NCI-H82 treated with DMSO at 0.1 percent for 48 hours (cell line): ENCODE measurements at regions not wholly inside any gene's neighbourhood (a gene's known extent, or its start where the extent isn't known, plus 50 kb on each side); places are given as distances from the start of the nearest gene placed in this dataset.

ENCODE experiments used
- DNase-seq: peaks from one replicate; lab custom pipeline; 2025; ENCODE audit not compliant: unreplicated experiment; lab: John Stamatoyannopoulos, UW

DNA sequence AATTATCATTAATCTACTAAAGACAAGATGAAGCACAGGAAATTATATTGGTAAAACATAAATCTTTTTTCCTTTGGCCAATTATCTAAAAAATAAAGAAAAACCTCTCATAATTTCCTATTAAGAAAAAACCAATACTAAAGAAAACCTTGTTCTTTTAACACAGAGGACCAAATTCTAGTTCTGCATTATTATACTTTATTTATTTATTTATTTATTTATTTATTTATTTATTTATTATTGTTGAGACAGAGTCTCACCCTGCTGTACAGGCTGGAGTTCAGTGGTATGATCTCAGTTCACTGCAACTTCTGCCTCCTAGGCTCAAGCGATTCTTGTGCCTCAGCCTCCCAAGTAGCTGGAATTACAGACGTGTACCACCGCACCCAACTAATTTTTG is 377.8 kb upstream of the ADAMTS16 start:
- DNase-seq = no peak

DNA sequence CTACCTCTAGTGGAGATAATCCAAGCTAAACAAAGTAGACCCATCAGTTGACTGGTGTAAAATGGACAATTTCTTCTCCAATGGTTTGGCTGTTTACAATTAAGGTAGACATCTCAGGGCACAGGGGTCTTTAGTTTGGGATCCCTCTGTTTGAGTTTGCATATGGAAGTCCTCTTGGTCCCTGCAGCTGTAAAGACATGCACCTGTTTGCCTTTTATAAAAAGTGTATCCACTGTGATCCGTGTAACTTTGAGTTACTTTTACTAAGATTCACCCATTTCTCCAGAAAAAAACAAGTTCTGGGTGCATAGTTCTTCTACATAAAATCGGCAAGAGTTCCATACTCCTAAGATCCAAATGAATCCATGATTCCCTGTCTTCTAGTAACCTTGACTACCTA is 374.7 kb upstream of the ADAMTS16 start:
- DNase-seq = no peak

DNA sequence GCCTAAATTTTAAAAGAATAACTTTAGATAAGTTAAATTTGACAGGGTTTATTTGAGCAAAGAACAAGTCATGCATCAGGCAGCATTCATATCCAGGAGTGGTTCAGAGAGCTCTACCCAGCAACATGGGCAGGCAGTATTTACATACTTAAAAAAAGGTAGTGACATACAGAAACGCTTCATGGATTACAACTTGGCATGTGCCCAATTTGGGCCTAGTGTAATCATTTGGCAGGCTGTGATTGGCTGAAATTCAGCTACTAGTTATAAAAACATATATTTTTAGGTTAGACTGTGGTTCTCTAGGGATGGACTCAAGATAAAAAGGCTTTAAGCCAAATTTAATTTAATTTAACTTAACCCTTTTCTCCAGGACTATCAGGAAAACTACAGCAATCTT is 374.0 kb upstream of the ADAMTS16 start:
- no peak for DNase-seq

DNA sequence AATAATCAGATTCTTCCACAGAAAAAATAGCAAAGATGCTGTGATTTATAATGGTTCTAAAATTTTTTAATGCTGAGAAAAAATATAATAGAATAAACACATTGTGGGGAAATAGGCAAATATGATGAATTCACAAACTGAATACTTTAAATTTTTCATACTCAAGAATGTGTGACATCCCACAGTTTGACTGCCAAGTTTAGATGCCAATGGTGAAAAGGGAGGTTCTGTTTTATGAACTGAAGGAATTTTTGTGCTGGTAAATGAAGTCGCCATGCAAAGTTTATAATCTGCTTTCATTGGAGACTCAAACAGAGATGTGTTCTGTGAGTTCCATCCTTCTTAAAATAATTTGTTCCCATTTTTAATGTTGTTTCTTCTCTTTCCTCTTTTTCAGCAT is 367.5 kb upstream of the ADAMTS16 start:
- DNase-seq = no peak

DNA sequence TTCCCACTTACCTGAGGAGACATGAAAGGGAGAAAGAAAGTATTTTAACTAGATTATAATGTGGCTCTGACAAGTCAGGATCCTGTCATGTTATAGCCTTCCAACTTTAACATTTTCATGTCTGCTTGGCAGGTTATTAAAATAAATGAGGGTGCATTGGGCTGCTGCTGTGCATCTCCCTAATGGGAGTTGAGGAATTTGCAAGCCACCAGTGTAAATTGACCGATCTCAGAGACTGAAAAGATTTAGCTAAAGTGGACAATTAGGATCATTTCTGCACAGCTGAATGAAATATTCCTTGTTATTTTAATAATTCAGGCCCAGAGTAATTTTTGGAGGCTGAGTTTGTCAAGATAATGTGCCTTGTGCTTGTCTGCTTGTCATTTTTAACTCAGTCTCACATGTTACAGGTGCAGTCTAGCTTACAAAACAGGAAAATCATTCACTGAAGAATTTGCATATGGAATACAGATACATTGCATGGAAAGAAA is 366.3 kb upstream of the ADAMTS16 start:
- DNase-seq = no peak

DNA sequence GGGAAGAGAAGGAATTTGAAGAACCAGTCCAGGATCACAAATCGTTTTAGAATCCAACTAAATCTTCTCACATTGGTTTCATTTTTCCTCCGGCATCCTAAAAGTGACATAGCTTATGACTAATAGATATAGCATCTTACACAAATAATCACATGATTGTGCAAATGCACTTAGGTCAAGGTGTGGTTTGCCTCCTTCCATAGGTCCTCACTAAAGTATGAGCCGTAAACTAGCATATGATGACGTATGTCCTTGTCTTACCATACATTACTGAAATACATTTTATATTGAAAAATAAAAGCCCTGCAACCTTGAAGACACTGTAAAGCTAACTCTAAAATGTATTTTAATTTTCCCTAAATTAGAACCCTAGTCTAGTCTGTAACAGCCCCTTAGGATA is 362.7 kb upstream of the ADAMTS16 start:
- no peak for DNase-seq

DNA sequence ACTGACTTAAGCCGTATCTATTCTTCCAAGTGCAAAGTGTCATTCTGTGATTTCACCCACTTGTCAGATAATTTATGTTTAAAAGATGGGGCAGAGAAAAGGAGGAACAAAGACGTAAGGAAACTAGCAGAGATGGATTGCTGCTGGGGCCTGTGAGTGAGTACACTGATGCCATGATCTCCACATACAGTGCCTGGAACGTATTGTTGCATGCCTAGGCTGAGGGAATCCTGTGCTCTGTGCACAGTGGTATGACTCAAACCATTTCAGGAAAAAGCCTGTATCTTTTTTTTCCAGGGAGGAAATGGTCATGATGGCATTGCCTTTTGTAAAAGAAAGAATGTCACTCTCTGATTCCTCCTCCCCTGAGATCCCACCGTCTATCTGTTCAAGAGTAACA is 359.5 kb upstream of the ADAMTS16 start:
- DNase-seq = no peak

DNA sequence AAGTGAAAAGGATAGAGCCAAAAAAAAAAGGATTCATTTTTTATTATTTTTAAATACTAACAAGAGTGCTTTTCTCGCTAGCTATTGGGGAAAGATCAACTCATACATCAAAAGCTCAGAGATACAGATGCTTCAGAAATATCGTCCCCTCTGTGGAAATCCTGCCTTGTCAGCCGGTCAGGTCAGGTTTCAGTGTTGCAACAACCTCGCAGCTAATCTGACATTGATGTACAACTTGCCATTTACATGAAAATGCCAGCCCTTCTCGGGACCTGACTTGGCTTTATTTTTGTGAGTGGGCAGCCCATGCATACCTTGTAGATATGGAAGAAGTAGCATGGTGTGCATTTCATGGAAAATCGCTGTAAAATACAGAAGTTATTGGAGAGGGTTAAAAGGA is 358.8 kb upstream of the ADAMTS16 start:
- no peak for DNase-seq

DNA sequence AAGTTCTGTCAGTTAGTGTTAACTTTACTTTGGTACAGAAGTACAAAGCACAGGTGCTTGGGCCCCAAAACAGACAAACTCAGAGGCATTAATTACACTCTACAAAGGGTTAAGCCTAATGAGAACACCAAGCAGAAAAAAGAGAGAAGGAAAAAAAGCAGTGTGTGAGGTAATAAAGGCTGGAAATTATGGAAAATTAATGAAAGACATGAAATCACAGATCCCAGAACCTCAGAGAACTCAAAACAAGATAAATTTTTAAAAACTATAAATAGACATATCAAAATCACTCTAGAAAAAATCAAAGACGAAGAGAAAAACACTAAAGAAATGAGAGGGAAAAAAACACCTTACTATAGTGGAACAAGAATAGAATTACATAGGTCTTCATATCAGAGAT is 354.2 kb upstream of the ADAMTS16 start:
- no peak for DNase-seq

DNA sequence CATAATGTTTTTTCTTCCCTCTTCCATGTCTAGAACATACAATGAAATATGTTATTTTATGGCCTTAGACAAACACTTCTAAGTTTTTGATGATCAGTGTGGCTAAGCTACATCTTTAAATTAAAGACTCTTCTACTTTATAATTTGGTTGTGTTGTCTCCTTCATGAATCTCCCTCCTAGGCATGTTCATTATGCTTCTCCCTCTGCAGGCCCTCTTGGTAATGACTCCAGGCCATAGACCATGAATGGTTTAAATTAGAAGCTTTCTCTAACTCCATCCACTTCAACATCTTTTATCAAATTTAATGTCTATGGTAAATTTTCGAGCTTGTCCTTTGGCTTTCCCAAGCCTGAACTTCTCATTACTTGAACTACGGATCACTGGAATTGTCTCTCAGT is 342.7 kb upstream of the ADAMTS16 start:
- DNase-seq = no peak

DNA sequence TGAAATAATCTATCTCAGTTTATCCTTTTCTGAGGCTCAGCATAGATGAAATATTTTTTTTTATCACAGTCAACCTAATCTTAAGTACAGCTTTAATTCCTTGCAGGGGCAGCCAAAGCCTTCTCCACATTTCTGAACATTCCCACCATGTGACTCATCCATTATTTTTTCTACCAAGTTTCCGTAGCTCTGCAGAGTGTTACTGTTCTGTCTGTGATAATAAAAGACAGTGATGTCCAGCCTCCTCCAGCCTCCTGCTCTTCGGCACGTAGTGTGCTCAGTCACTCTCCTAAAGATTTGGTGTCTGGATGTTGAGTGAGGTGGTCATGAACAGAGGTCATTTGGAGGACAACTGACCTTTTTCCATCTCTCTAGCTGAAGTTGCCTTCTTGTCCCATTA is 338.1 kb upstream of the ADAMTS16 start:
- no peak for DNase-seq

DNA sequence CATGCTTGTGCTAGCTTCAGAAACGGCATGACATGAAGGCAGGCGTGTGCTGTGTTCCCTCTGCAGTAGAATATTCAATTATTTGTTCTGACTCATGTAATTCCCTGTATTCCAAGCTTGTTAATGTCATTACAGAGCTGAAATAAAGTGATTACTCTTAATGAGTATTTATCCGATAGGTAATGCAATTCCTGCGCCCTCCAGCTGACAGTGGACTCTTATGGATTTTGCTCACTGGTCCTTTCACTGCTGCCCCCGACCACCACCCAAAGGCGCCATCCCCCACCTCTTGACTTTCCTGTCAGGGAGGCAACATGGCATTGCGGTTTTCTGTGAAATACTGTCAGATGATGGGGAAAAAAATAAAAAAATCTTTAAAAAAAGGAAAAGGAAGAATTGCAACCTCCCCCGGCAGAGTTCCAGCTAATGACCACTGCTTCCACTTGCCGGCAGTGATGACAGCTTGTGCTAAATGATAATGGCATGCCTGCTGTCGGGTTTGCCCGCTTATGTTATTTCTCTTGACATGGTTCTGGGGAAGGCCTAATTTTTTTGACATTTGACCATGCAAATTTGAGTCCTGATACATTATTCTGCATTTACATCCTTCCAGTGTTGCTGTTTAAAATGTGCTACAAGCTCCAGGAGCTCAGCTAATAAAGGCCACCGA is 335.3 kb upstream of the ADAMTS16 start:
- peak; percentile 71 for DNase-seq

DNA sequence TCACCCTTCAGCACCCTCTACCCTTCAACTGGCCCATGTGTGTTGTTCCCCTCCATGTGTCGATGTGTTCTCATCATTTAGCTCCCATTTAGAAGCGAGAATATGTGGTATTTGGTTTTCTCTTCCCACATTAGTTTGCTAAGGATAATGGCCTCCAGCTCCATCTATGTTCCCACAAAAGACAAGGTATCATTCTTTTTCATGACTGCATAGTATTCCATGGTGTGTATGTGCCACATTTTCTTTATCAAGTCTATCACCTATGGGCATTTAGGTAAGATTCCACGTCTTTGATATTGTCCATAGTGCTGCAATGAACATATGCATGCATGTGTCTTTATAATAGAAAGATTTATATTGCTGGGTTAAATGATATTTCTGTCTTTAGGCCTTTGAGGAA is 325.1 kb upstream of the ADAMTS16 start:
- no peak for DNase-seq

DNA sequence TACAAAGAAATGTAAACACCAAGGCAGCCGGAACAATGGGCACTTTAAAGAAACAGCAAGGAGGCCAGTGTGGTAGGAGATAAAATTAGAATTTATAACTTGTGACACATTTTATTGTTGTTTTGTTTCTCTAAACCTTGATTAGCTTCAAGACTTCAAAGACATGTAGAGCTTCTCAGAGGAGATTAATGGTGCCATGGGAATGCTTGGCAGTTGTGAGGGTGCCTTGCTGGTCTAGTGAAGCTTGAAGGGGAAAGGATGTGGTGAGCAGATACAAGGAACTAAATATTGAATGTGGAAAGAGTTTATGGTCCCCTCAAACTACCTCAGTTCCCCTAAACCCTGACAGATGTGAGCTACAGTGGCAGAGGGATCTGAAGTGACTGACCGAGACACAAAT is 322.4 kb upstream of the ADAMTS16 start:
- DNase-seq = no peak

DNA sequence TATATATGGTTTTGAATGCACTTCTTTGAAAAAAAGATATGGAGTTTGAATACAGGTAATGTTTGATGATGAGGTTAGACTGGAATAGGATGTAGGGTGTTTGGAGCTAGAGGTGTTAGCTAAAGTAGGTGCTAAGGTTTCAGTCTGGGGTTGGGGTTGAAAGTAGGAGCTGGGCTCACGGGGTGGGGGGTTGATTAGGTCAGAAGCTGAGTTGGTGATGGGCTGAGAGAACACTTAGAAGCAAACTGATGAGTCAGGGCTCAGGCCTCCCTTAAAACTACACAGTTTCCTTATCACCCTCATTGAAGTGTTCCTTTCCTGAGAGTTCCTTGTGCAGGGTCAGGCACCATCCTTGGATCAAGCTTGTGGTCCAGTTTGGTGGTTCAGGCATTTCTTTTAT is 308.8 kb upstream of the ADAMTS16 start:
- DNase-seq = no peak

DNA sequence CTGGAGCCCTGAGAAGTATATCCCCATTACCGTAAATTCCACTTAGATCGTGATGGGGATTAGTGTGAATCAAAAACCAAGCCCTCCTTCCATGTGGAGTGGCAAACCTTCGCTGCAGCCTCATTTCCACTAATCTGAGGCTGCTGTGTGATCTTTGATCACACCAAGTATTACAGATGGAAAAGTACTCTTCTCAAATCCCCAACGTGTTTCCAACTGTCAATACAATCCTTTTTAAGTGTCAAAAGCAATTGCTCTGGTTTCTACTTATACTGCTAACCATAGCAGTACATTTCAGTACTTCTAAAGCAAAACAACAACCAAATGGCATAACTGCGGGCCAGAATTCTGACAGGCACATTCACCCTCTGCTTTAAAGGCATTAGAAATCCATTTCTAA is 307.7 kb upstream of the ADAMTS16 start:
- DNase-seq = no peak

DNA sequence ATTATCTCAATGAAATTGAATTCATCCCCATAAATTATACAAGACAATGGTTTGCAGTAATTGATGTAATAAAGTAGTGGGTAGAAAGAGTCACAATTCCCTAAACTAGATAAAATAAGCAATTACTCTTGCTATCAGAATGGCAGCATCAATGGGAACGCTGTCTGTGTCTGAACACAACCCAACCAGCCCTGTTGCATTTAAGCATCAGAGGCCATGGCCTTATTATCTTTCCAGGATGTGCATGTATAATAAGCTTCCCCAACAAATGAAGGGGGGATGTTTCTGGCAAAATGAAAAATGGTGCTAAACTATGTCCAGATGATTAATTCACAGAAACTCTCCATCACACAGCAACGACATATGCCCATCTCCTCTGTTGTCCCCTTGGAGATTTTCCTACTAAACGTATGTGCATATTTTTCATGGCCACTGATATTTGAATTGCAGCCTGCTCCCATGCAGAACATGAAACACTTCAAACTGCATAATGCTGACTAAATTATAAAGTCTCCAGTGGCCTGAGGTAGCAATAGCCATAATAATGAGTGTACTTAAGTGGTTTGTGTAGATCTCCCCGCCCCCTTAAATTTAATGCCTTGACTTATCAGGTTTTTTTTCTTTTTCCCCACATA is 306.9 kb upstream of the ADAMTS16 start:
- DNase-seq = no peak

DNA sequence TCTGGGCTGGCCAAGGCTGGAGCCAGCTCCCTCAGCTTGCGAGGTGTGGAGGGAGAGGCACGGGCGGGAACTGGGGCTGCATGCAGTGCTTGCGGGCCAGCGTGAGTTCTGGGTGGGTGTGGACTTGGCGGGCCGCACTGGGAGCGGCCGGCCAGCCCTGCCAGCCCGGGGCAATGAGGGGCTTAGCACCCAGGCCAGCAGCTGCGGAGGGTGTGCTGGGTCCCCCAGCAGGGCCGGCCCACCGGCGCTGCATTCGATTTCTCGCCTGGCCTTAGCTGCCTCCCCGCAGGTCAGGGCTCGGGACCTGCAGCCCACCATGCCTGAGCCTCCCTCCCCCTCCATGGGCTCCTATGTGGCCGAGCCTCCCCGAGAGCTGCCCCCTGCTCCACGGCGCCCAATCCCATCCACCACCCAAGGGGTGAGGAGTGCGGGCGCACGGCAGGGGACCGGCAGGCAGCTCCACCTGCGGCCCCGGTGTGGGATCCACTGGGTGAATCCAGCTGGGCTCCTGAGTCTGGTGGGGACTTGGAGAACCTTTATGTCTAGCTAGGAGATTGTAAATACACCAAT is 302.6 kb upstream of the ADAMTS16 start:
- no peak for DNase-seq

DNA sequence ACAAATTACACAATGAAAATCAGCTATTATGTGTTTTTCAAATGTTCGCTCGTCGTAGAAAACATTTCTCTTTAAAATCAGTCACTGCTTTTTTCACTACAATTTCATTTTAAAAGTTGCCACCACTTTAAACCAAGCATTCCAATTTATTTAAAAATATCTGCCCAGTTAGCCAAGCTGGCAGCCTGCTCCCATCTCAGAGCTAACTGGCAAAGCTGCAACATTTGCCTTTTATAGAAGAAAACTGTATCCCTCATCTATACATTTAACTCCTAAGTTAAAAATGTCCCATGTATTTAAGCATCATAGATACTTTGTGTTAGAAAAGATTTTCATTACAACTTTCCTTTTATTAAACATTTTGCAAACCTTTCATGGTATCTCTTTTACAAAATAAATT is 294.9 kb upstream of the ADAMTS16 start:
- DNase-seq = no peak

DNA sequence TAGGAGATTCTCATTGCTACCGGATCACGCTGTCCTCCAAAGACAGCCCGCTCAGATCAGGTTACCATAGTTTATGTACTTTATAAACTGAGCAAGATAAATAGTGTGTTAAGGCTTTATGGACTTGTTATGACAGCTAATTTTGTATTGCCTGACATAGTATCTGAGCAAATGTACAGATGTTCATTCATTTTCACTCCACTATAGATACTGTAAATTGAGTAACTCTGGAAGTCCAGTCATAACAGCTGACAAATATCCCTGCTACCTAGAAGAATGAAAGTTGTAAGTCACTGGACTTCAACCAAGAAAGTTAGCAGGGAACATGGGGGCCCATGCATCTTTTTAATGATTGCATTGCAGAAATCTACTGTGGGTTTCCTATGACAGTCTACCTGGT is 292.4 kb upstream of the ADAMTS16 start:
- no peak for DNase-seq

DNA sequence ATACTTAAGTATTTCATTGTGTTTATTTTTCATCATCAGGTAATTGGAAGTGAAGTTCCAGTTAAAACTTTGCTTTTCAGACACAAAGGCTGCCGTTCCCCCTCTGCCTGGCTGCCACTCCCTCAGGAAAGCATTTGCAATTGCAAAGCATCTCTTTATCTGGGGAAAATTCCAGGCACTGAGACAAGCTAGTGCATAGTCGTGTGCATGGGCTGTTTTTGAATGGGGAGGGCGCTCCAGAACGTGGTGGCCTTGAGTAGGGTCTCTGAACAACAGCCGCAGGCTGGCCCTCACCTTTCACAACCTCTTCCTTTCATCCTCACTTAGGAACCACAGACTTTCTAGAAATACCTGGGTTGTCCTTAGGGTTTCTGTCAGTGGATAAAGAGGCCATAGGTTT is 285.1 kb upstream of the ADAMTS16 start:
- DNase-seq = no peak

DNA sequence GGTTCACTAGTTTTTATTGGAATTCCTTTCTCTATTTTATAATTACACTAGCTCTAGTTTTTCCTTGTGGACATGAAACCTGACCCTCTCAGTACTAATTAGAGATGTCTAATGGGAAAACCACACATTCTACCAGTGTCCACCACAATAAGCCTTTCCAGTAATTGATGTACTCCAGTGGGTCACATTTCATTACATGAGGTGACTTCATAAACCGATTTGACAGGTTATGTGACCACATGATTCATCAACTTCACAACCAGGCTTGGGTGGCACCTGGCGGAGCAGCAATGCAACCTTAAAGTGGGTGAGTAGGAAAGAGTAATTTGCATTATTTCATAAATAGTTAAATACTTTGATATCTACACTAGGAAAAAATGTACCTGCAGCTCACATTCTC is 284.2 kb upstream of the ADAMTS16 start:
- no peak for DNase-seq

DNA sequence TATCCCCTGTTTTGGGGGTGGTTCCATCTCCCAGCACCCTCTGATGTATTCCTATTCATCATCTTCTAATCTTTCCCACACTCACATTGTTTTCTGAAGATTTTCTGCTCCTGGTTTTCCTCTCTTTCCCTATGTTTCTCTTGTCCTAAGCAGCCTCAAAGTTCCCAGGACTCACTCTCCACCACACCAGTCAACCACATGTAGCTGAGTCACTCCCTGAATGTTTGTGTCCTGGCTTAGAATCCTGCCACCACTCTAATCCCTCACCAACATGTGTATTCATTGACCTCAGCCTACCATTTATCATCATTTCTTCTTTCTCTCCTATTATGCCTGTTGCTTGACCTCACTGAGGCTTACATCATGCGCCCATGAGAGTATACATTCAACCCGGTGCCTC is 282.4 kb upstream of the ADAMTS16 start:
- no peak for DNase-seq
